B cell (primary cell): ENCODE measurements at regions not wholly inside any gene's neighbourhood (a gene's known extent, or its start where the extent isn't known, plus 50 kb on each side); places are given as distances from the start of the nearest gene placed in this dataset.

ENCODE experiments used
- CTCF ChIP-seq: fragments of 200-600 bp; IDR thresholded peaks from one replicate; pipeline ENCODE4 v1.8.0; 2022; ENCODE audit warnings: antibody characterized with exemption, mild to moderate bottlenecking
- EZH2 ChIP-seq: IDR thresholded peaks from 2 replicates; pipeline ENCODE4 v1.6.1; 2012; ENCODE audit warnings: borderline replicate concordance, low read depth, mild to moderate bottlenecking, moderate library complexity, low read length; ENCODE audit not compliant: insufficient read depth, poor library complexity, severe bottlenecking

GRCh38 chr6:40295251-40295950, 291.8 kb downstream of the LRFN2 start:
- no peak for TF ChIP-seq CTCF
- no peak for TF ChIP-seq EZH2
